CD8-positive, alpha-beta memory T cell (primary cell): ENCODE measurements at regions not wholly inside any gene's neighbourhood (a gene's known extent, or its start where the extent isn't known, plus 50 kb on each side); places are given as distances from the start of the nearest gene placed in this dataset.

ENCODE experiments used
- CTCF ChIA-PET: fragments of 350-600 bp; sonication (Branson Sonifier 250); formaldehyde crosslinking; loops from one replicate; lab custom pipeline; 2021; ENCODE audit warnings: antibody characterized with exemption; lab: Charles Lee
- POLR2A ChIA-PET: fragments of 350-600 bp; sonication (Branson Sonifier 250); formaldehyde crosslinking; loops from one replicate; lab custom pipeline; 2021; ENCODE audit warnings: antibody characterized with exemption; lab: Charles Lee
- DNase-seq, 5 donors: peaks; one replicate each; pipeline versions ENCODE4 v3.0.0 to v3.0.0-alpha.2; 2020 to 2022; ENCODE audit warnings: mixed read lengths in 1 of 5
- H3K27ac ChIP-seq: one replicate; pipeline ENCODE4 v1.7.0; 2013; ENCODE audit warnings: low read depth, mild to moderate bottlenecking, low read length, moderate library complexity
- H3K27me3 ChIP-seq: 2 replicates; pipeline ENCODE4 v1.7.0; 2013; ENCODE audit warnings: low read length, mild to moderate bottlenecking; ENCODE audit not compliant: insufficient read depth, poor library complexity, severe bottlenecking
- H3K36me3 ChIP-seq: 2 replicates; pipeline ENCODE4 v1.7.0; 2013; ENCODE audit warnings: mild to moderate bottlenecking, low read length, moderate library complexity; ENCODE audit not compliant: insufficient read depth
- H3K4me1 ChIP-seq: 2 replicates; pipeline ENCODE4 v1.7.0; 2013; ENCODE audit warnings: mild to moderate bottlenecking, low read length, moderate library complexity; ENCODE audit not compliant: insufficient read depth
- H3K4me3 ChIP-seq: 2 replicates; pipeline ENCODE4 v1.7.0; 2013; ENCODE audit warnings: mild to moderate bottlenecking, low read length
- H3K9me3 ChIP-seq: 2 replicates; pipeline ENCODE4 v1.7.0; 2013; ENCODE audit warnings: mild to moderate bottlenecking, low read length
- H3K27ac Mint-ChIP-seq, 8 donors: one replicate each; pipeline ENCODE4 v1.8.0; 2020 to 2021; ENCODE audit warnings: mixed read lengths in 8 of 8, mild to moderate bottlenecking in 6 of 8, inconsistent platforms in 3 of 8, moderate library complexity in 3 of 8
- H3K27me3 Mint-ChIP-seq, 2 donors: one replicate each; pipeline ENCODE4 v1.8.0; 2020 to 2021; ENCODE audit warnings: mixed read lengths in 2 of 2, mild to moderate bottlenecking in 1 of 2, moderate library complexity in 1 of 2
- H3K36me3 Mint-ChIP-seq, 3 donors: one replicate each; pipeline ENCODE4 v1.8.0; 2020 to 2021; ENCODE audit warnings: mixed read lengths in 3 of 3, inconsistent platforms in 1 of 3, mild to moderate bottlenecking in 1 of 3
- H3K4me1 Mint-ChIP-seq, 3 donors: one replicate each; pipeline ENCODE4 v1.8.0; 2020 to 2021; ENCODE audit warnings: mixed read lengths in 3 of 3, inconsistent platforms in 1 of 3, mild to moderate bottlenecking in 1 of 3
- H3K4me3 Mint-ChIP-seq, 7 donors: one replicate each; pipeline ENCODE4 v1.8.0; 2020 to 2021; ENCODE audit warnings: mixed read lengths in 7 of 7, mild to moderate bottlenecking in 6 of 7, moderate library complexity in 4 of 7, inconsistent platforms in 2 of 7
- H3K9me3 Mint-ChIP-seq, 5 donors: one replicate each; pipeline ENCODE4 v1.8.0; 2020 to 2022; ENCODE audit warnings: mixed read lengths in 5 of 5, mild to moderate bottlenecking in 3 of 5, moderate library complexity in 2 of 5, inconsistent platforms in 1 of 5

DNA sequence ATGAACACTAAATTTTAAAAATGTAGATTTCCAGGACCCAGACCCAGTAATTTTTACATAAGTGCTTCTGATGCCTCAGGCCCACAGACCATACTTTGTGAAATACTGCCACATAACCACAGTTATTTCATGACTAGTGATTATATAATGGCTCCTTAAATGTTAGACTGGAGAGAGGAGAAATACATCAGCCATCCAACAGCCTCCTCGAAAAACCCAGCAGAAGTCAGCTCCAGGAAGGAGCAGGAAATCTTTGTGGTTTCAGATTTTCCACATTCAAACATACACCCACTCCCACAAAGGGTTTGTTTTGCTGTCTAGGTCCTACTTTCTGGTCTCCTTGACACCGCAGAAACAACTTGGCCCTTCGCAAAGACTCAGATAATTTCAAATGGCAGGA lies 455.2 kb downstream of the DTWD2 start:
- no peaks in the 10 kb centered on the region for H3K27me3 ChIP-seq
- H3K4me3 ChIP-seq: no peak overlapping the region
- no peaks in the 10 kb centered on the region for H3K36me3 ChIP-seq
- no peaks in the 10 kb centered on the region for H3K27me3 Mint-ChIP-seq
- no peaks in the 10 kb centered on the region for H3K4me1 ChIP-seq
- no peak overlapping the region for H3K4me3 Mint-ChIP-seq
- H3K36me3 Mint-ChIP-seq: no peaks in the 10 kb centered on the region
- H3K4me1 Mint-ChIP-seq: no peaks in the 10 kb centered on the region
- no peak overlapping the region for H3K27ac Mint-ChIP-seq
- H3K9me3 Mint-ChIP-seq: peaks cover 0 to 2% (median 0%) of the 10 kb centered on the region in 5 donors
- POLR2A ChIA-PET: no interaction called here
- no peak overlapping the region for H3K27ac ChIP-seq
- no peaks in the 10 kb centered on the region for H3K9me3 ChIP-seq
- CTCF ChIA-PET: no interaction called here
- DNase-seq: no peak

DNA sequence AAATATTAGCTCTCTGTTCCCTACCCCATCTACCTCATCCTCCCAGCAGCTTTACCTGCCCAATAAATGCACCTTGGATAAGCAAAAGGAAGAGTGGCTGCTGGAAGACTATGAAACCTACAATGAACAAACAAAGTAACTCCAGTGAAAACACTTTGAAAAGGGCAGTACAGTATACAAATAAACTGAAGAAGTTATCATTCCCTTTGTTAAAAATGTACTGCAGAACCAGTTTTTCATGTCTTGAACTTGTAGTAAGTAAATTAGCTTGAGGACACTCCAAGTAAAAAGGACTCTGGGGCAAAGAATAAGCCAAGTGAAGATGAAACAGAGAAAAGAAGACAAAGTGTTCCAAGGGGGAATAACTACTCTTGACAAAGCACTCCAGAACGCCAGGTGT lies 457.1 kb downstream of the DTWD2 start:
- no peak for DNase-seq
- POLR2A ChIA-PET: no interaction called here
- no peaks in the 10 kb centered on the region for H3K4me1 ChIP-seq
- CTCF ChIA-PET: no interaction called here
- Mint-ChIP-seq H3K9me3 (peaks cover 0 to 2% (median 0%) of the 10 kb centered on the region in 5 donors), H3K4me1 (no peaks in the 10 kb centered on the region), H3K4me3 (no peak overlapping the region), H3K27ac (no peak overlapping the region), H3K36me3 (no peaks in the 10 kb centered on the region), H3K27me3 (no peaks in the 10 kb centered on the region)
- H3K9me3 ChIP-seq: no peaks in the 10 kb centered on the region
- no peaks in the 10 kb centered on the region for H3K27me3 ChIP-seq
- H3K27ac ChIP-seq: no peak overlapping the region
- no peaks in the 10 kb centered on the region for H3K36me3 ChIP-seq
- no peak overlapping the region for H3K4me3 ChIP-seq

GRCh38 chr5:118529361-118530144 lies 458.8 kb downstream of the DTWD2 start:
- Mint-ChIP-seq H3K27ac (no peak overlapping the region), H3K4me1 (no peaks in the 10 kb centered on the region), H3K36me3 (no peaks in the 10 kb centered on the region), H3K9me3 (peaks cover 0 to 2% (median 0%) of the 10 kb centered on the region in 5 donors), H3K4me3 (no peak overlapping the region), H3K27me3 (no peaks in the 10 kb centered on the region)
- no peak overlapping the region for H3K27ac ChIP-seq
- H3K27me3 ChIP-seq: no peaks in the 10 kb centered on the region
- H3K4me3 ChIP-seq: no peak overlapping the region
- H3K4me1 ChIP-seq: no peaks in the 10 kb centered on the region
- no peaks in the 10 kb centered on the region for H3K9me3 ChIP-seq
- CTCF ChIA-PET: no interaction called here
- no peak for DNase-seq
- POLR2A ChIA-PET: no interaction called here
- no peaks in the 10 kb centered on the region for H3K36me3 ChIP-seq

- H3K4me1 Mint-ChIP-seq: no peaks in the 10 kb centered on the region
- Histone ChIP-seq H3K27me3 (no peaks in the 10 kb centered on the region), H3K36me3 (no peaks in the 10 kb centered on the region), H3K27ac (no peak overlapping the region), H3K4me1 (no peaks in the 10 kb centered on the region), H3K4me3 (no peak overlapping the region), H3K9me3 (no peaks in the 10 kb centered on the region)
- POLR2A ChIA-PET: no interaction called here
- no peak overlapping the region for H3K27ac Mint-ChIP-seq
- CTCF ChIA-PET: no interaction called here
- H3K4me3 Mint-ChIP-seq: no peak overlapping the region
- H3K27me3 Mint-ChIP-seq: no peaks in the 10 kb centered on the region
- peaks cover 0 to 2% (median 0%) of the 10 kb centered on the region in 5 donors for H3K9me3 Mint-ChIP-seq
- no peaks in the 10 kb centered on the region for H3K36me3 Mint-ChIP-seq
- no peak for DNase-seq
These were observed 465.7 kb downstream of the DTWD2 start for GRCh38 chr5:118522626-118523025.

DNA sequence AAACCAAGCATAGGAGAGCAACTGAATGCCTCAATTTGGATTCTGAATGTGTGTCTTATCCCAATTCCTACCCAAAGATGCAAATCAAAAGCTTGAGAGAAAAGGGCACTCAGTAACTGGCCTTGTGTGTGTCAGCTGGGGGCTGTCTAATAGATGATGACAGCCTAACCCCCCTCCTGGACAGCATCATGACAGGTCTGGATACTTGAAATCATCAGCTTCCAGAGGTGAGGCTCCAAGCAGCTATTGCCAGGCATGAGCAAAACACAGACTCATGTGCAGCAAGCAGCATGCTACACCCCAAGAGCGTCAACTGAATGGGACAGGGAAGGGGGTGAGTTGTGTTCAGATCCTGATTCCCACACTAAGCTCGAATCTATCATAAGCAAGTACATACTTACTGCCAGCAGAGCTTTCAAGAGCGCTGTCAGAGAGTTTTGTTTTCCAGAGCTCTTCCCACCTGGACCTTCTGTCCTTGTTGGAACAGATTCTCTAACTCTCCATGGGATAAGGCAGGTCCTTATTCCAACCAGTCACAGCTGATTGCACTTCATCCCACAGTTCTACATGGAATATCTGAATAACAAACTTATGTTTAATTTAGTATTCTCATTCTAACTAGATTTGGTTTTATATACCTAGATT lies 467.5 kb downstream of the DTWD2 start:
- no peaks in the 10 kb centered on the region for H3K27me3 ChIP-seq
- no peaks in the 10 kb centered on the region for H3K4me1 Mint-ChIP-seq
- CTCF ChIA-PET: no interaction called here

DNA sequence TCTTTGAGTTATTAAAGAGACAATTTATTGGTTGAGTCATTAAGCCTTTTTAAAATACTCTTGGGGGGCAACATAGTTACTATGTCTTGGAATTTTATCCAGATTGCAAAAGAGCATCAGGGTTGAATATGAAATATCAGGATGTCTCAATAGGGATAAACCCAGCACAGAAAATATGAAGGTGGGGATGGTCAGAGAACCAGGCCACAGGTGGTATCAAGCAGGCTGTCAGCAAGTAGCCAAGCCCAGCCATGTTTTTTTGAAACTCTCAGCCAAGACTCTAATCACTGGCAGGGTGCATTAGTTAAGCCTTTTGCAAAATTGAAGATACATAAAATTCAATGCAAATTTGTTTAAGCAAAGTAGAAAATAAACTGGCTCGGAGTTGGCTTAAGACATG lies 468.9 kb downstream of the DTWD2 start:
- DNase-seq: no peak
- Mint-ChIP-seq H3K4me3 (no peak overlapping the region), H3K27ac (no peak overlapping the region), H3K4me1 (no peaks in the 10 kb centered on the region), H3K27me3 (no peaks in the 10 kb centered on the region), H3K9me3 (peaks cover 0 to 4% (median 2%) of the 10 kb centered on the region in 5 donors), H3K36me3 (no peaks in the 10 kb centered on the region)
- ChIA-PET CTCF (no interaction called here), POLR2A (no interaction called here)
- H3K36me3 ChIP-seq: no peaks in the 10 kb centered on the region
- no peaks in the 10 kb centered on the region for H3K9me3 ChIP-seq
- H3K4me1 ChIP-seq: no peaks in the 10 kb centered on the region
- no peaks in the 10 kb centered on the region for H3K27me3 ChIP-seq
- no peak overlapping the region for H3K27ac ChIP-seq
- no peak overlapping the region for H3K4me3 ChIP-seq

More for the DNA sequence above, 467.5 kb downstream of the DTWD2 start:
- Histone ChIP-seq H3K36me3 (no peaks in the 10 kb centered on the region), H3K27ac (no peak overlapping the region), H3K9me3 (no peaks in the 10 kb centered on the region), H3K4me1 (no peaks in the 10 kb centered on the region), H3K4me3 (no peak overlapping the region)
- POLR2A ChIA-PET: no interaction called here
- H3K9me3 Mint-ChIP-seq: peaks cover 0 to 2% (median under 1%) of the 10 kb centered on the region in 5 donors
- H3K36me3 Mint-ChIP-seq: no peaks in the 10 kb centered on the region
- H3K27me3 Mint-ChIP-seq: no peaks in the 10 kb centered on the region
- H3K4me3 Mint-ChIP-seq: no peak overlapping the region
- H3K27ac Mint-ChIP-seq: no peak overlapping the region
- no peak for DNase-seq

GRCh38 chr5:118518720-118519119 lies 469.6 kb downstream of the DTWD2 start:
- Mint-ChIP-seq H3K27me3 (no peaks in the 10 kb centered on the region), H3K4me3 (no peak overlapping the region), H3K36me3 (no peaks in the 10 kb centered on the region), H3K9me3 (peaks cover 0 to 4% (median 2%) of the 10 kb centered on the region in 5 donors), H3K27ac (no peak overlapping the region), H3K4me1 (no peaks in the 10 kb centered on the region)
- Histone ChIP-seq H3K9me3 (no peaks in the 10 kb centered on the region), H3K4me3 (no peak overlapping the region), H3K36me3 (no peaks in the 10 kb centered on the region), H3K4me1 (no peaks in the 10 kb centered on the region), H3K27me3 (no peaks in the 10 kb centered on the region), H3K27ac (no peak overlapping the region)
- DNase-seq: no peak
- CTCF ChIA-PET: no interaction called here
- POLR2A ChIA-PET: no interaction called here

DNA sequence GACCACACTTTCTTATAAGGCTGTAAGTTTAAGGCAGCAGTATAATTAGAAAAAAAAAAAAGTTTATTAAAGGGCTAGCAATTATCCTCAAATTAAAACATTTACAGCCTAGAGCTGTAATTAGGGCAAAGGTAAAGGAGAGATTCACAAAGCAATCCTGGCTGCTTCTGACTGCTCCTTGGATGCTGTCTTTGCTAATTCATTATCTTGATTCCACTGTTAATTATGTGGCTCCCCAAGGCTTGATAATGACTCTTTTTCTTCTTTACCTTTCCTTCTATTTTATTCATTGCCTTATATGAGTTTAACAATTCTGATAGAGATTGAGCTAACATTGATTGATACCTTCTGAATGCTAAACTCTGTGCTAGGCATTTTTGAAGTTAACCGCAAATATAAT lies 476.5 kb downstream of the DTWD2 start:
- DNase-seq: no peak
- H3K27me3 Mint-ChIP-seq: no peaks in the 10 kb centered on the region
- no peaks in the 10 kb centered on the region for H3K4me1 ChIP-seq
- H3K36me3 Mint-ChIP-seq: no peaks in the 10 kb centered on the region
- peaks cover 0 to 6% (median 4%) of the 10 kb centered on the region in 5 donors for H3K9me3 Mint-ChIP-seq
- no peaks in the 10 kb centered on the region for H3K36me3 ChIP-seq
- H3K4me3 Mint-ChIP-seq: no peak overlapping the region
- H3K27me3 ChIP-seq: no peaks in the 10 kb centered on the region
- POLR2A ChIA-PET: no interaction called here
- CTCF ChIA-PET: no interaction called here
- H3K27ac ChIP-seq: no peak overlapping the region
- no peaks in the 10 kb centered on the region for H3K9me3 ChIP-seq
- no peak overlapping the region for H3K4me3 ChIP-seq
- peak overlapping the region in 1 of 8 donors; percentile 15 for H3K27ac Mint-ChIP-seq
- no peaks in the 10 kb centered on the region for H3K4me1 Mint-ChIP-seq
